Hepatocyte (in vitro differentiated cells): ENCODE measurements at regions not wholly inside any gene's neighbourhood (a gene's known extent, or its start where the extent isn't known, plus 50 kb on each side); places are given as distances from the start of the nearest gene placed in this dataset.

Experiments
- CTCF ChIP-seq: fragments of 200-600 bp; sonication (generic); IDR thresholded peaks from 2 replicates; pipeline ENCODE4 v1.5.1; 2016; ENCODE audit warnings: antibody characterized with exemption, mild to moderate bottlenecking; ENCODE audit not compliant: poor library complexity
- EZH2 ChIP-seq: fragments of 200-600 bp; sonication (generic); IDR thresholded peaks from 2 replicates; pipeline ENCODE4 v1.6.1; 2016; ENCODE audit warnings: antibody characterized with exemption, mild to moderate bottlenecking, borderline replicate concordance

GRCh38 chr1:60287536-60287935, 214.0 kb upstream of the C1orf87 start:
- TF ChIP-seq CTCF (no peak), EZH2 (no peak)
